IMR-90 (cell line): ENCODE measurements at regions not wholly inside any gene's neighbourhood (a gene's known extent, or its start where the extent isn't known, plus 50 kb on each side); places are given as distances from the start of the nearest gene placed in this dataset.

Experiments used
- ATAC-seq: fragments of 200-7000 bp; cut with Tn5 transposase; 2 replicates; pipeline ENCODE4 v1.9.1; 2020; ENCODE audit warnings: low read depth, mild to moderate bottlenecking, moderate library complexity
- BruUV-seq: library from RNA; stranded (reverse); fragments of 400-500 nt; replicated peaks from 2 replicates; lab custom pipeline; 2021; lab: Mats Ljungman, UMichigan
- CTCF ChIA-PET: fragments of 300-600 bp; formaldehyde crosslinking; extraction: SDS; loops from one replicate; lab custom pipeline; 2021; ENCODE audit warnings: antibody characterized with exemption; lab: Yijun Ruan, JAX
- POLR2A ChIA-PET: fragments of 300-600 bp; sonication (Branson Sonifier 250); formaldehyde crosslinking; loops from one replicate; lab custom pipeline; 2022; ENCODE audit warnings: antibody characterized with exemption; ENCODE audit not compliant: unreplicated experiment; lab: Charles Lee
- DNase-seq: peaks from one replicate; pipeline ENCODE4 v3.0.0; 2013
- H2AFZ ChIP-seq: replicated peaks from 2 replicates; pipeline ENCODE3; 2013; ENCODE audit warnings: low read length, mild to moderate bottlenecking; ENCODE audit not compliant: poor library complexity
- H2AK5ac ChIP-seq: 2 replicates; pipeline ENCODE4 v1.6.1; 2013; ENCODE audit warnings: low read depth, low read length, inconsistent platforms
- H2AK9ac ChIP-seq: replicated peaks from 2 replicates; pipeline ENCODE3; 2013; ENCODE audit warnings: mild to moderate bottlenecking, low read depth, low read length, moderate library complexity; ENCODE audit not compliant: poor library complexity
- H2BK120ac ChIP-seq: 2 replicates; pipeline ENCODE4 v1.6.1; 2013; ENCODE audit warnings: low read depth, low read length, inconsistent platforms
- H2BK15ac ChIP-seq: 3 replicates; pipeline ENCODE4 v1.6.1; 2013; ENCODE audit warnings: low read depth, low read length, inconsistent platforms
- H2BK20ac ChIP-seq: 2 replicates; pipeline ENCODE4 v1.6.1; 2013; ENCODE audit warnings: low read depth, mild to moderate bottlenecking, inconsistent platforms, low read length, moderate library complexity
- H2BK5ac ChIP-seq: 2 replicates; pipeline ENCODE4 v1.6.1; 2013; ENCODE audit warnings: mild to moderate bottlenecking, low read depth, low read length, inconsistent platforms; ENCODE audit not compliant: poor library complexity, severe bottlenecking
- H3K14ac ChIP-seq: replicated peaks from 2 replicates; pipeline ENCODE4 v1.6.1; 2013; ENCODE audit warnings: low read depth, low read length, inconsistent platforms
- H3K18ac ChIP-seq: 2 replicates; pipeline ENCODE4 v1.6.1; 2013; ENCODE audit warnings: low read depth, low read length, control low read depth
- H3K23ac ChIP-seq: 2 replicates; pipeline ENCODE4 v1.6.1; 2013; ENCODE audit warnings: low read depth, low read length, inconsistent platforms
- H3K27ac ChIP-seq: 2 replicates; pipeline ENCODE4 v1.5.1; 2013; ENCODE audit warnings: mild to moderate bottlenecking, control low read depth, low read length; ENCODE audit not compliant: insufficient read depth
- H3K27me3 ChIP-seq: 2 replicates; pipeline ENCODE4 v1.6.1; 2013; ENCODE audit warnings: low read length; ENCODE audit not compliant: control insufficient read depth, insufficient read depth
- H3K36me3 ChIP-seq: 2 replicates; pipeline ENCODE4 v1.6.1; 2013; ENCODE audit warnings: low read length, mixed read lengths; ENCODE audit not compliant: control insufficient read depth, insufficient read depth
- H3K4ac ChIP-seq: 2 replicates; pipeline ENCODE4 v1.6.1; 2013; ENCODE audit warnings: low read depth, low read length, inconsistent platforms
- H3K4me1 ChIP-seq: 2 replicates; pipeline ENCODE4 v1.6.1; 2013; ENCODE audit warnings: low read length, mixed read lengths; ENCODE audit not compliant: control insufficient read depth, insufficient read depth
- H3K4me2 ChIP-seq: 2 replicates; pipeline ENCODE4 v1.6.1; 2013; ENCODE audit warnings: low read depth, mild to moderate bottlenecking, control low read depth, low read length, moderate library complexity
- H3K4me3 ChIP-seq: 2 replicates; pipeline ENCODE4 v1.5.1; 2013; ENCODE audit warnings: low read depth, mild to moderate bottlenecking, control low read depth, low read length, moderate library complexity; ENCODE audit not compliant: insufficient read depth
- H3K56ac ChIP-seq: 2 replicates; pipeline ENCODE4 v1.6.1; 2013; ENCODE audit warnings: low read length, inconsistent platforms; ENCODE audit not compliant: insufficient read depth; ENCODE audit errors: extremely low read depth
- H3K79me1 ChIP-seq, 2 experiments: 2 replicates each; pipeline ENCODE4 v1.6.1; 2013; ENCODE audit warnings: low read length in 2 of 2, inconsistent platforms in 1 of 2, low read depth in 1 of 2
- H3K9ac ChIP-seq: 2 replicates; pipeline ENCODE4 v1.6.1; 2013; ENCODE audit warnings: low read depth, low read length, control low read depth
- H3K9me1 ChIP-seq: 2 replicates; pipeline ENCODE4 v1.6.1; 2013; ENCODE audit warnings: low read length, inconsistent platforms; ENCODE audit not compliant: insufficient read depth
- H3K9me3 ChIP-seq: 2 replicates; pipeline ENCODE4 v1.6.1; 2013; ENCODE audit warnings: low read length; ENCODE audit not compliant: control insufficient read depth, insufficient read depth
- H4K20me1 ChIP-seq: 2 replicates; pipeline ENCODE4 v1.6.1; 2013; ENCODE audit warnings: low read length, inconsistent platforms; ENCODE audit not compliant: insufficient read depth
- H4K5ac ChIP-seq: 2 replicates; pipeline ENCODE4 v1.6.1; 2013; ENCODE audit warnings: mild to moderate bottlenecking, low read depth, low read length, control low read depth
- H4K8ac ChIP-seq, 2 experiments: 2 replicates each; pipeline ENCODE4 v1.6.1; 2013; ENCODE audit warnings: low read depth in 2 of 2, low read length in 2 of 2, control low read depth in 1 of 2, inconsistent platforms in 1 of 2
- H4K91ac ChIP-seq: 2 replicates; pipeline ENCODE4 v1.6.1; 2013; ENCODE audit warnings: low read depth, low read length, inconsistent platforms; ENCODE audit not compliant: insufficient read depth
- BHLHE40 ChIP-seq: fragments of 150-350 bp; IDR thresholded peaks from 2 replicates; pipeline ENCODE4 v1.6.1; 2016; ENCODE audit warnings: mild to moderate bottlenecking, low read depth, low read length
- CTCF ChIP-seq: conservative IDR thresholded peaks from 2 replicates; pipeline ENCODE4 v1.5.1; 2012; ENCODE audit warnings: mild to moderate bottlenecking, low read depth, low read length, improper control_type of control experiment
- MAZ ChIP-seq: IDR thresholded peaks from 2 replicates; pipeline ENCODE4 v1.6.1; 2012; ENCODE audit warnings: low read depth, mild to moderate bottlenecking, low read length, improper control_type of control experiment, moderate library complexity, borderline replicate concordance
- NFE2L2 ChIP-seq: fragments of 150-350 bp; IDR thresholded peaks from 2 replicates; pipeline ENCODE4 v1.6.1; 2016; ENCODE audit warnings: low read depth, mild to moderate bottlenecking, low read length
- POLR2A ChIP-seq: IDR thresholded peaks from 2 replicates; pipeline ENCODE4 v1.6.1; 2012; ENCODE audit warnings: mild to moderate bottlenecking, low read depth, low read length
- SMC3 ChIP-seq: fragments of 150-350 bp; IDR thresholded peaks from 2 replicates; pipeline ENCODE4 v1.6.1; 2016; ENCODE audit warnings: low read depth, mild to moderate bottlenecking, antibody characterized with exemption, low read length, moderate library complexity
- WGBS, 2 experiments: methylation state at CpG; one replicate each; pipeline versions ENCODE4 v1.1.5 to v1.1.7; 2013; ENCODE audit warnings: missing lambda C conversion rate in 2 of 2; ENCODE audit not compliant: insufficient read length in 1 of 2; ENCODE audit errors: extremely low coverage in 2 of 2; 5-methylcytosine and 5-hydroxymethylcytosine counted together
- dilution Hi-C: fragments of 300-500 bp; cut with HindIII; formaldehyde crosslinking; loops from one replicate; pipeline ENCODE4 v1.14.3; 2018; ENCODE audit warnings: low sequenced_read_pairs; ENCODE audit not compliant: unreplicated experiment
- in situ Hi-C: fragments of 300-500 bp; cut with MboI; formaldehyde crosslinking; loops from 3 replicates; pipeline ENCODE4 v1.14.3; 2019; ENCODE audit warnings: low sequenced_read_pairs, inconsistent platforms, mixed read lengths
- intact Hi-C: fragments of 100-400 bp; cut with micrococcal nuclease; formaldehyde crosslinking; loops from 2 replicates; pipeline ENCODE4 v1.10.0; 2022

- H4K8ac ChIP-seq: no peak overlapping the region
- no peaks in the 10 kb centered on the region for H3K79me1 ChIP-seq
- H2AK5ac ChIP-seq: no peak overlapping the region
- no peaks in the 10 kb centered on the region for H3K27me3 ChIP-seq
- H4K91ac ChIP-seq: no peak overlapping the region
- no peak overlapping the region for H3K27ac ChIP-seq
- no peak for TF ChIP-seq NFE2L2
- TF ChIP-seq BHLHE40: no peak
- no peak for TF ChIP-seq SMC3
- TF ChIP-seq CTCF: no peak
- no peak for TF ChIP-seq MAZ
- TF ChIP-seq POLR2A: no peak
- no peak overlapping the region for H3K4me3 ChIP-seq
- no peak overlapping the region for H2AK9ac ChIP-seq
- no peak overlapping the region for H2BK20ac ChIP-seq
- no peak for ATAC-seq
- H2AFZ ChIP-seq: no peak overlapping the region
- DNase-seq: no peak
- H2BK15ac ChIP-seq: no peak overlapping the region
- no peaks in the 10 kb centered on the region for H3K4me1 ChIP-seq
- no peak overlapping the region for H3K4me2 ChIP-seq
- no peak overlapping the region for H3K9ac ChIP-seq
- whole genome bisulfite sequencing, 2 experiments: no CpG with 5 or more reads among the region's 4 CpGs
- dilution Hi-C loops (no loop called here), in situ Hi-C loops (no loop called here), intact Hi-C loops (no loop called here)
- POLR2A ChIA-PET: no interaction called here
- no peak overlapping the region for H3K23ac ChIP-seq
- H4K20me1 ChIP-seq: no peaks in the 10 kb centered on the region
- no peak overlapping the region for H2BK120ac ChIP-seq
- H3K36me3 ChIP-seq: no peaks in the 10 kb centered on the region
- peaks cover 7% of the 10 kb centered on the region; the same call in 1 of the 2 replicates for H3K9me3 ChIP-seq
- CTCF ChIA-PET: no interaction called here
- H3K4ac ChIP-seq: no peak overlapping the region
- H2BK5ac ChIP-seq: no peak overlapping the region
- no peaks in the 10 kb centered on the region for H3K9me1 ChIP-seq
- no peak overlapping the region for H3K56ac ChIP-seq
- no peak overlapping the region for H3K14ac ChIP-seq
- no TSS peak for BruUV-seq
- H3K18ac ChIP-seq: no peak overlapping the region
- H4K5ac ChIP-seq: no peak overlapping the region
Measured at GRCh38 chr11:38416141-38416540, 1818.1 kb upstream of the RAG2 start.
